ENCODE measurements at regions not wholly inside any gene's neighbourhood (a gene's known extent, or its start where the extent isn't known, plus 50 kb on each side); places are given as distances from the start of the nearest gene placed in this dataset.

GRCh38 chr4:144514736-144515135 is 131.2 kb upstream of the HHIP start:
- no peak for TF ChIP-seq NFIC (IDR thresholded peaks at IDR 0.05)
- no peak for TF ChIP-seq REST (IDR thresholded peaks at IDR 0.05; ENCODE audit: low read depth)
- TF ChIP-seq FOXM1 (IDR thresholded peaks at IDR 0.05; ENCODE audit: borderline replicate concordance, low read depth) = no peak
- TF ChIP-seq CREB1 (IDR thresholded peaks at IDR 0.05; ENCODE audit: low read depth) = no peak
- TF ChIP-seq YY1 (IDR thresholded peaks at IDR 0.05; ENCODE audit: low read depth) = no peak

- TF ChIP-seq FOXM1 (IDR thresholded peaks at IDR 0.05; ENCODE audit: borderline replicate concordance, low read depth) (no peak), REST (IDR thresholded peaks at IDR 0.05; ENCODE audit: low read depth) (no peak), NFIC (IDR thresholded peaks at IDR 0.05) (no peak), TEAD4 (IDR thresholded peaks at IDR 0.05) (no peak), TCF12 (IDR thresholded peaks at IDR 0.05; ENCODE audit: low read depth) (no peak), CEBPB (IDR thresholded peaks at IDR 0.05) (no peak), CREB1 (IDR thresholded peaks at IDR 0.05; ENCODE audit: low read depth) (no peak), EGR1 (IDR thresholded peaks at IDR 0.05) (no peak), EP300 (IDR thresholded peaks at IDR 0.05; ENCODE audit: borderline replicate concordance) (no peak)
Measured at GRCh38 chr4:144518181-144518895, 127.6 kb upstream of the HHIP start.

GRCh38 chr4:144531841-144532240 is 114.1 kb upstream of the HHIP start:
- no peak for TF ChIP-seq TEAD4 (IDR thresholded peaks at IDR 0.05)
- TF ChIP-seq NFIC (IDR thresholded peaks at IDR 0.05) = no peak
- no peak for TF ChIP-seq REST (IDR thresholded peaks at IDR 0.05; ENCODE audit: low read depth)
- no peak for TF ChIP-seq EP300 (IDR thresholded peaks at IDR 0.05; ENCODE audit: borderline replicate concordance)
- TF ChIP-seq FOXM1 (IDR thresholded peaks at IDR 0.05; ENCODE audit: borderline replicate concordance, low read depth) = no peak

- no peak for TF ChIP-seq REST (IDR thresholded peaks at IDR 0.05; ENCODE audit: low read depth)
- no peak for TF ChIP-seq RAD21 (IDR thresholded peaks at IDR 0.05; ENCODE audit: low read depth)
- TF ChIP-seq CEBPB (IDR thresholded peaks at IDR 0.05) = no peak
- TF ChIP-seq ZBTB7A (IDR thresholded peaks at IDR 0.05; ENCODE audit: low read depth) = no peak
- TF ChIP-seq TAF1 (IDR thresholded peaks at IDR 0.05; ENCODE audit: low read depth) = no peak
- TF ChIP-seq CREB1 (IDR thresholded peaks at IDR 0.05; ENCODE audit: low read depth) = no peak
- TF ChIP-seq USF1 (IDR thresholded peaks at IDR 0.05) = no peak
- TF ChIP-seq YY1 (IDR thresholded peaks at IDR 0.05; ENCODE audit: low read depth) = no peak
- no peak for TF ChIP-seq FOXM1 (IDR thresholded peaks at IDR 0.05; ENCODE audit: borderline replicate concordance, low read depth)
- no peak for TF ChIP-seq TEAD4 (IDR thresholded peaks at IDR 0.05)
- TF ChIP-seq EGR1 (IDR thresholded peaks at IDR 0.05) = no peak
- TF ChIP-seq TCF12 (IDR thresholded peaks at IDR 0.05; ENCODE audit: low read depth) = no peak
- no peak for TF ChIP-seq MAX (IDR thresholded peaks at IDR 0.05)
- no peak for TF ChIP-seq NFIC (IDR thresholded peaks at IDR 0.05)
- no peak for TF ChIP-seq EP300 (IDR thresholded peaks at IDR 0.05; ENCODE audit: borderline replicate concordance)
Measured at GRCh38 chr4:144547678-144548298, 98.2 kb upstream of the HHIP start.
